Right lung (tissue), 2 donors: ENCODE measurements at regions not wholly inside any gene's neighbourhood (a gene's known extent, or its start where the extent isn't known, plus 50 kb on each side); places are given as distances from the start of the nearest gene placed in this dataset.
"Not testable (repeated sequence)": the region's sequence is repeated elsewhere in the genome, so short reads cannot be mapped to it uniquely, and the experiment has no call there.

ENCODE experiments used
- DNase-seq, 2 donors: peaks; one replicate each; pipeline ENCODE4 v3.0.0-alpha.2; 2013

GRCh38 chr14:49367696-49368095, 218.5 kb downstream of the RPS29 start:
- no peak for DNase-seq

- no peak for DNase-seq
Observed at GRCh38 chr14:49366416-49366815, 219.8 kb downstream of the RPS29 start.

- DNase-seq = no peak
Observed at GRCh38 chr14:49364752-49365117, 221.4 kb downstream of the RPS29 start.

- DNase-seq = no peak
Observed at GRCh38 chr14:49363821-49364751, 222.1 kb downstream of the RPS29 start.

- DNase-seq = no peak
Observed at GRCh38 chr14:49362916-49363315, 223.3 kb downstream of the RPS29 start.

- no peak for DNase-seq
Observed at GRCh38 chr14:49339130-49339529, 247.1 kb downstream of the RPS29 start.

- DNase-seq = no peak
Observed at GRCh38 chr14:49319810-49320209, 266.4 kb downstream of the RPS29 start.

- DNase-seq = no peak
Observed at GRCh38 chr14:49315570-49315969, 270.6 kb downstream of the RPS29 start.

GRCh38 chr14:49314737-49315136, 271.4 kb downstream of the RPS29 start:
- no peak for DNase-seq

- DNase-seq = no peak
Observed at GRCh38 chr14:49313108-49313507, 273.1 kb downstream of the RPS29 start.

GRCh38 chr14:49310298-49310697, 275.9 kb downstream of the RPS29 start:
- DNase-seq = no peak

- no peak for DNase-seq
Observed at GRCh38 chr14:49306152-49306751, 279.9 kb downstream of the RPS29 start.

GRCh38 chr14:49303946-49304516, 282.1 kb downstream of the RPS29 start:
- peak; percentile 45 to 56 for DNase-seq

- no peak for DNase-seq
Observed at GRCh38 chr14:49297102-49297501, 289.1 kb downstream of the RPS29 start.

- DNase-seq = no peak
Observed at GRCh38 chr14:49294621-49295148, 291.5 kb downstream of the RPS29 start.

GRCh38 chr14:49287004-49287403, 299.2 kb downstream of the RPS29 start:
- no peak for DNase-seq

GRCh38 chr14:49286257-49286983, 299.8 kb downstream of the RPS29 start:
- no peak for DNase-seq

- no peak for DNase-seq
Observed at GRCh38 chr14:49280566-49280965, 305.6 kb downstream of the RPS29 start.

GRCh38 chr14:49250517-49250916, 335.7 kb downstream of the RPS29 start:
- DNase-seq = no peak

- no peak for DNase-seq
Observed at GRCh38 chr14:49250109-49250508, 336.1 kb downstream of the RPS29 start.

- DNase-seq = no peak
Observed at GRCh38 chr14:49249022-49249421, 337.2 kb downstream of the RPS29 start.

GRCh38 chr14:49243777-49244176, 342.4 kb downstream of the RPS29 start:
- not testable (repeated sequence) for DNase-seq
